ENCODE measurements at regions not wholly inside any gene's neighbourhood (a gene's known extent, or its start where the extent isn't known, plus 50 kb on each side); places are given as distances from the start of the nearest gene placed in this dataset.

DNA sequence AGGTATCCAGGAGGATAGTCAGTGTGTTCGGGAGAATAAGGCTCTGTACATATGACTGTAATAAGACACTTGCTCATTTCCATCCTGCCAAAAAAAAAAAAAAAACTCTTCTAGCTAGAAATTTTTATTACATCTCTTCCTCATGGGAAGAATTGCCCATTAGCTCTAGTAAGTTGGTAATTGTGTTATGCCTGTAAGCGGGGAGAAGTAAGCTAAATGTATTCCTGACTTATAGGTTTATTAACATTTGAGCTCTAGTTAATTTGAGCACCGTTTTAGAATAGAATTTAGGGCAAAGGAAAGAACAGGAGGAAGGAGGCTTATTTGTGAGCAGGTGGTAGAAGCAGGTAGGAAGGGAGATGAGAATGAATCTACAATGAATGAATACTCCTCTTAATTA is 1210.6 kb downstream of the SORCS1 start:
- no peaks in the 10 kb centered on the region for H3K27me3 ChIP-seq
- H3K4me1 ChIP-seq: no peaks in the 10 kb centered on the region
- H3K36me3 ChIP-seq: no peaks in the 10 kb centered on the region
- DNase-seq: no peak
- H3K4me3 ChIP-seq (ENCODE audit: low read depth, low read length): no peak overlapping the region
- no peaks in the 10 kb centered on the region for H3K9me3 ChIP-seq
- TF ChIP-seq, protein P1, sequence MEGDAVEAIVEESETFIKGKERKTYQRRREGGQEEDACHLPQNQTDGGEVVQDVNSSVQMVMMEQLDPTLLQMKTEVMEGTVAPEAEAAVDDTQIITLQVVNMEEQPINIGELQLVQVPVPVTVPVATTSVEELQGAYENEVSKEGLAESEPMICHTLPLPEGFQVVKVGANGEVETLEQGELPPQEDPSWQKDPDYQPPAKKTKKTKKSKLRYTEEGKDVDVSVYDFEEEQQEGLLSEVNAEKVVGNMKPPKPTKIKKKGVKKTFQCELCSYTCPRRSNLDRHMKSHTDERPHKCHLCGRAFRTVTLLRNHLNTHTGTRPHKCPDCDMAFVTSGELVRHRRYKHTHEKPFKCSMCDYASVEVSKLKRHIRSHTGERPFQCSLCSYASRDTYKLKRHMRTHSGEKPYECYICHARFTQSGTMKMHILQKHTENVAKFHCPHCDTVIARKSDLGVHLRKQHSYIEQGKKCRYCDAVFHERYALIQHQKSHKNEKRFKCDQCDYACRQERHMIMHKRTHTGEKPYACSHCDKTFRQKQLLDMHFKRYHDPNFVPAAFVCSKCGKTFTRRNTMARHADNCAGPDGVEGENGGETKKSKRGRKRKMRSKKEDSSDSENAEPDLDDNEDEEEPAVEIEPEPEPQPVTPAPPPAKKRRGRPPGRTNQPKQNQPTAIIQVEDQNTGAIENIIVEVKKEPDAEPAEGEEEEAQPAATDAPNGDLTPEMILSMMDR (IDR thresholded peaks at IDR 0.05; ENCODE audit: low read depth, low read length): no peak

DNA sequence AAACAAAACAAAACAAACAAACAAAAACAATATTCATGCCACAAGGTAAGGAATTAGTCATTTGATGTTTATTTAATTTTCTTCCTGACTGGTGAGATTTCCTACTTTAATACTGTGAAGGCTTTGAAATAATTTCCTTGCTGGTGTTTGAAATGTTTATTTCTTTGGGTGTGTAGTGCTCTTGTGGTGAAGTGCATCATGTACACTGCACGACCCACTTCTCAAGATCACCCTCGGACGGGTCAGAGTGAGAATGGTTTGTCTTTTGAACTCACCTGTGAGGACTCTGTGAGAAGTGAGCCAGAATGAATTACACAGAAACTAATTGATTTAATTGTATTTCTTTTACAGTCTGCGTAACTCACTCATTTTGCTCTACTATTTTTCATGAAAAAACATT is 1211.5 kb downstream of the SORCS1 start:
- TF ChIP-seq, protein P1 (IDR thresholded peaks at IDR 0.05; ENCODE audit: low read depth, low read length): no peak
- Histone ChIP-seq H3K4me1 (no peaks in the 10 kb centered on the region), H3K27me3 (no peaks in the 10 kb centered on the region), H3K4me3 (ENCODE audit: low read depth, low read length) (no peak overlapping the region), H3K36me3 (no peaks in the 10 kb centered on the region), H3K9me3 (no peaks in the 10 kb centered on the region)
- DNase-seq: no peak

DNA sequence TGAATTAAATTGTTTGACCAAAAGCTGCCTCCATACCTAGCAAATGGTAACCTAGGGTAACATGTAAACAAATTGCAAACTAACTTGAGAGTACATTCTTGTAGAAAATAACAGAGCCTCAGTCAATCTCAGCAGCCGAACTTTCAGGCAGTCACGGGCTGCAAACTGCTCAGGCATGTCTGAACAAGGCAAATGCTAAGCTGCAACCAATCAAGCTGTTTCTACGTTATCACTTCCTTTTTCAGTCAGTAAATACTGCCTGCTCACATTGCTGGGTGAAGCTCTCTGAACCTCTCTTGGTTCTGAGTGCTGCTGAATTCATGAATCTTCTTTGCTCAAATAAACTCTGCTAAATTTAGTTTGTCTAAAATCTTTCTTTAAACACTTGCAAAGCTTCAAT is 1212.4 kb downstream of the SORCS1 start:
- H3K27me3 ChIP-seq: no peaks in the 10 kb centered on the region
- TF ChIP-seq, protein P1 (IDR thresholded peaks at IDR 0.05; ENCODE audit: low read depth, low read length): no peak
- no peak overlapping the region for H3K4me3 ChIP-seq (ENCODE audit: low read depth, low read length)
- no peak for DNase-seq
- H3K36me3 ChIP-seq: no peaks in the 10 kb centered on the region
- H3K9me3 ChIP-seq: no peaks in the 10 kb centered on the region
- H3K4me1 ChIP-seq: no peaks in the 10 kb centered on the region

DNA sequence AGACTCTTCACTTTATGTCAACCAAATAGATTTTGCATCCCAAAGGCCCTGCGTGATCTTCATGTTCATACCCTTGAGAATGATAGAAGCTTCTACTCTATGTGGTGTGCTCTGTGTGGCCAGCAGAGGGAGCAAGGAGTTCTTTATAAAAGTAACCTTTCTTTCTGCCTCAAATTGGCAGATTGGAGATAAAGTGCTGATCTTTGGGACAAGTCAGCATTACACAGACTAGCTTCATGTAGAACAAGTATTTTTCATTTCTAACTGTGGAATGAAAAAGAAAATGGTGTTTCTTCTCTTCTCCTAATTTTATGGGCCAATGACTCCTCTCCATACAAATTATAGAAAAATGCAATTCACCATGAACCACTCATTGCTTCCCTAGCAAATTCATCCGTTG is 1214.1 kb downstream of the SORCS1 start:
- H3K36me3 ChIP-seq: no peaks in the 10 kb centered on the region
- DNase-seq: peak; percentile 36
- H3K4me3 ChIP-seq (ENCODE audit: low read depth, low read length): no peak overlapping the region
- no peaks in the 10 kb centered on the region for H3K9me3 ChIP-seq
- H3K27me3 ChIP-seq: no peaks in the 10 kb centered on the region
- H3K4me1 ChIP-seq: no peaks in the 10 kb centered on the region
- TF ChIP-seq, protein P1 (IDR thresholded peaks at IDR 0.05; ENCODE audit: low read depth, low read length): peak; percentile 81

DNA sequence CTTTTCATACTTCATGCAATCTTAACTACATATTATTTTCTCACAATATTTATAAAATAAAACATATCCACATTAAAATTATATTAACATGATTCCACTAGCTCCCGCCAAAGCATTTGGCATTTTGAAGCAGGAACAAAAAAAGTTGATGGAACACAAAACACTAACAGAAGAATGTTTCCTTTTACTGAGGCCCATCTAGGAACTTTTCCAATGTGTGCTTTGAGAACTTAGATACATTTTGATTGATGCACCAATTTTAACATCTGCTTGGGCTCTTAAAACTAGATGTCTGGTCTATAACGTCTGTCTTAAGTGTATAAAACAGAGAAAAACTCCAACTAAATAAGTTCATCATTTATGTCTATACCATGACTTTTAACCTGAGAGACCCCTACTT is 1214.8 kb downstream of the SORCS1 start:
- Histone ChIP-seq H3K9me3 (no peaks in the 10 kb centered on the region), H3K27me3 (no peaks in the 10 kb centered on the region), H3K36me3 (no peaks in the 10 kb centered on the region), H3K4me1 (no peaks in the 10 kb centered on the region), H3K4me3 (ENCODE audit: low read depth, low read length) (no peak overlapping the region)
- no peak for DNase-seq
- TF ChIP-seq, protein P1 (IDR thresholded peaks at IDR 0.05; ENCODE audit: low read depth, low read length): no peak

DNA sequence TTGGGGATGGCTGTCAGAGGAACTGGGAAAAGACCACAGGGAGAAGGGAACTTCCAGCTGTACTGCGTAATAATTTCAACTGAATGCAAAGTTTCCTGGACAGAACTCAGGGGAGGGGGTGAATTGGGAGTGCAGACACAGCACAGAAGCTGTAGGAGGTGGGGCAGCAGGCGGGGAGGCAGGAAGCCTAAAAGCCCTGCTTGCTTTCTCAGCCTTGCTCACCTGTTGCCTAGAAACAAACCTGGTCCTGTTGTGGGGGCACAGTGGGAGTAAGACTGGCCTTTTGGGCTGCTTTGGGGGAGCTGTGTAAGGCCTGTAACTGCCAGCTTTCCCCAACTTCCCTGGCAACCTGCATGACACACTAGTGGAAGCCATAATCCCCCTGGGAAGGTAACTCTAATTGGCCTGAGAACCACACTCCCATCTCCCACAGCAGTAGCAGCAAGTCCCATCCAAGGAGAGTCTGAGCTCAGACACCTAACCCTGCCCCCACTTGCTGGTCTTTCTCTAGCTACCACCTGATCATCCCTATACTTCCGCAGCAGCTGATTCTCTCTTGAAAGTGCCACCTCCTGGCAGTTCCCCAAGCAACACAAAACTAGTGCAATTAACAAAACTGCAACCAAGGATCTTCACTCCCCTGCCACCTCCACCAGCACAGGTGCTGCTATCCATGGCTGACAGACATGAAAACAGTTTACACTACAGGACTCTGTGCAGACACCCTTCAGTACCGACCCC is 1239.3 kb downstream of the SORCS1 start:
- H3K27me3 ChIP-seq: no peaks in the 10 kb centered on the region
- DNase-seq: no peak
- H3K4me3 ChIP-seq (ENCODE audit: low read depth, low read length): no peak overlapping the region
- TF ChIP-seq, protein P1 (IDR thresholded peaks at IDR 0.05; ENCODE audit: low read depth, low read length): no peak
- H3K4me1 ChIP-seq: no peaks in the 10 kb centered on the region
- H3K9me3 ChIP-seq: no peaks in the 10 kb centered on the region
- no peaks in the 10 kb centered on the region for H3K36me3 ChIP-seq

Data from BE2C (cell line).